ENCODE measurements at regions not wholly inside any gene's neighbourhood (a gene's known extent, or its start where the extent isn't known, plus 50 kb on each side); places are given as distances from the start of the nearest gene placed in this dataset.

DNA sequence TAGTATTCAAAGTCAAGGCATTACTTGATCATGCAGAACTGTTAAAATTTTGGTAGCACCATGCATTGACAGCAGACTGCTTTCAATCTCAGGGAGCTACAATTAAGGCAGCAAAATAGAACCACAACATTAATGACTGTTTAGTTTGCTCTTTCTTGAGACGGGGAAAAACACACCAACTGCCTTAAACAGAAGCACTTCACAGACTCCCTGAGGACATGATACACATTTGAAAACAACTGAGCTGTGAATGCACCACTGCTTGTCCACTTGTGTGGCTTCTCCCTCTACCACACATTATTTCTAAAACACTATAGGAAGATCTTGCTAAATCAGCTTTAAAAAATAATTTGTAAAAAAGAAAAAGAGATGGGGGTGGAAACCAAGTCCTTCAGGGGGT is 79.6 kb upstream of the MAST4 start:
- TF ChIP-seq, protein P1, sequence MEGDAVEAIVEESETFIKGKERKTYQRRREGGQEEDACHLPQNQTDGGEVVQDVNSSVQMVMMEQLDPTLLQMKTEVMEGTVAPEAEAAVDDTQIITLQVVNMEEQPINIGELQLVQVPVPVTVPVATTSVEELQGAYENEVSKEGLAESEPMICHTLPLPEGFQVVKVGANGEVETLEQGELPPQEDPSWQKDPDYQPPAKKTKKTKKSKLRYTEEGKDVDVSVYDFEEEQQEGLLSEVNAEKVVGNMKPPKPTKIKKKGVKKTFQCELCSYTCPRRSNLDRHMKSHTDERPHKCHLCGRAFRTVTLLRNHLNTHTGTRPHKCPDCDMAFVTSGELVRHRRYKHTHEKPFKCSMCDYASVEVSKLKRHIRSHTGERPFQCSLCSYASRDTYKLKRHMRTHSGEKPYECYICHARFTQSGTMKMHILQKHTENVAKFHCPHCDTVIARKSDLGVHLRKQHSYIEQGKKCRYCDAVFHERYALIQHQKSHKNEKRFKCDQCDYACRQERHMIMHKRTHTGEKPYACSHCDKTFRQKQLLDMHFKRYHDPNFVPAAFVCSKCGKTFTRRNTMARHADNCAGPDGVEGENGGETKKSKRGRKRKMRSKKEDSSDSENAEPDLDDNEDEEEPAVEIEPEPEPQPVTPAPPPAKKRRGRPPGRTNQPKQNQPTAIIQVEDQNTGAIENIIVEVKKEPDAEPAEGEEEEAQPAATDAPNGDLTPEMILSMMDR (IDR thresholded peaks at IDR 0.05; ENCODE audit: insufficient read depth, low read depth, low read length), result no peak
- no peak for TF ChIP-seq EZH2 (IDR thresholded peaks at IDR 0.05; ENCODE audit: insufficient read depth, low read length)

Data from astrocyte (in vitro differentiated cells and primary cell).